PC-9 (cell line): ENCODE measurements at regions not wholly inside any gene's neighbourhood (a gene's known extent, or its start where the extent isn't known, plus 50 kb on each side); places are given as distances from the start of the nearest gene placed in this dataset.

Experiments used
- CTCF ChIP-seq: fragments of 200-600 bp; sonication (generic); conservative IDR thresholded peaks from 2 replicates; pipeline ENCODE4 v1.6.1; 2017; ENCODE audit warnings: mixed run types, antibody characterized with exemption, mild to moderate bottlenecking, moderate library complexity
- EZH2 ChIP-seq: fragments of 200-600 bp; sonication (generic); IDR thresholded peaks from 2 replicates; pipeline ENCODE4 v1.8.0; 2017; ENCODE audit warnings: antibody characterized with exemption, low read depth

GRCh38 chr3:159723295-159723694 is 265.3 kb upstream of the IL12A start:
- TF ChIP-seq CTCF (no peak), EZH2 (no peak)
